ENCODE measurements at regions not wholly inside any gene's neighbourhood (a gene's known extent, or its start where the extent isn't known, plus 50 kb on each side); places are given as distances from the start of the nearest gene placed in this dataset.

GRCh38 chr12:124618291-124618902, 51.0 kb upstream of the NCOR2 start:
- H3K4me3 ChIP-seq (ENCODE audit: control insufficient read depth, low read depth, low read length), result no peak overlapping the region
- no peak for DNase-seq (ENCODE audit: low read depth)
- TF ChIP-seq CTCF (conservative IDR thresholded peaks at IDR 0.05; ENCODE audit: control insufficient read depth, insufficient read depth, low read depth, low read length), result no peak

GRCh38 chr12:124617615-124618014, 50.2 kb upstream of the NCOR2 start:
- no peak overlapping the region for H3K4me3 ChIP-seq (ENCODE audit: control insufficient read depth, low read depth, low read length)
- no peak for TF ChIP-seq CTCF (conservative IDR thresholded peaks at IDR 0.05; ENCODE audit: control insufficient read depth, insufficient read depth, low read depth, low read length)
- no peak for DNase-seq (ENCODE audit: low read depth)

Data from fibroblast of mammary gland (primary cell).